ENCODE measurements at regions not wholly inside any gene's neighbourhood (a gene's known extent, or its start where the extent isn't known, plus 50 kb on each side); places are given as distances from the start of the nearest gene placed in this dataset.

GRCh38 chr2:144201126-144201525 is 318.8 kb downstream of the ZEB2 start:
- Mint-ChIP-seq H3K27me3 (no peaks in the 10 kb centered on the region), H3K9me3 (peaks cover 0 to 5% (median 0%) of the 10 kb centered on the region in 3 donors), H3K27ac (peak overlapping the region in 1 of 3 donors; percentile 17), H3K4me3 (peak overlapping the region in 1 of 4 donors; percentile 28), H3K4me1 (peaks cover 2 to 7% (median 4%) of the 10 kb centered on the region in 3 donors), H3K36me3 (peaks cover 8% of the 10 kb centered on the region)

- Mint-ChIP-seq H3K4me3 (no peak overlapping the region), H3K36me3 (peaks cover 11% of the 10 kb centered on the region), H3K27ac (no peak overlapping the region)
Measured at GRCh38 chr2:144198116-144198515, 321.8 kb downstream of the ZEB2 start.

DNA sequence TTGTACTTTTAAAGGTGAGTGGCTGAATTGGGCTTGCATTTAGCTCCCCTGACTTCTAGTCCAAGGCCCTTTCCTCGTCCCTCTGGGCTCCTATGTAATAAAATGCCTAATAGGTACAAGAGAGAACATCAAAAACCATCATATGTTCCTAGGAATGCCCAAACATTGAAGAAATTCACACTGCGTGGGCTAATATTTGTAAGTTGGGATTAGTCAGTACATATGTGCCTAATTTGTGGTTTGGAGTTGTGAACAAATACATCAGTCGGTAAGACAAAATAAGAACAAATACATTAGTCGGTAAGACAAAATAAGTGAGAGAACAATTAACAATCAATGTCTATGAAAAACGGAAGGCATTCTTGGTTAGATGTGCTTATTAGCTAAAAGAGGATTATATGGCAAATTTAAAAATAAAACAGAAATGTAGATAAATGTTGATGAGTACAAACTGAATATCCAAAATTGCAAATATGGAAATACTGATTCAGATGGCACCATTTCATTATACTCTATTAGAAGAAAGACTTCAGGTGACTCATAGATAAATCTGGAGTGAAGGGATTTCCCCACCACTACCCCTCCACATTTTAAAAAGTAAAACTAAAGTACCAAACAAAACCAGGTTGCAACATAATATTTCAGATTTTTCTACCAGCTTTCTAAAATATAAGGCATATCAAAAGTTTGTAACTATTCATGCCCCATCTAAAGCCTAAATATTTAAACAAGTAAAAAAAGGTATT is 325.4 kb downstream of the ZEB2 start:
- no peaks in the 10 kb centered on the region for H3K27me3 Mint-ChIP-seq
- H3K36me3 Mint-ChIP-seq: peaks cover 7% of the 10 kb centered on the region
- peaks cover 0 to 3% (median 0%) of the 10 kb centered on the region in 3 donors for H3K9me3 Mint-ChIP-seq
- peaks cover 0 to 4% (median 0%) of the 10 kb centered on the region in 3 donors for H3K4me1 Mint-ChIP-seq
- H3K27ac Mint-ChIP-seq: no peak overlapping the region
- H3K4me3 Mint-ChIP-seq: no peak overlapping the region

More at GRCh38 chr2:144198116-144198515, 321.8 kb downstream of the ZEB2 start:
- H3K4me1 Mint-ChIP-seq: peaks cover 0 to 7% (median 1%) of the 10 kb centered on the region in 3 donors
- peaks cover 0 to 3% (median 0%) of the 10 kb centered on the region in 3 donors for H3K9me3 Mint-ChIP-seq
- H3K27me3 Mint-ChIP-seq: no peaks in the 10 kb centered on the region

DNA sequence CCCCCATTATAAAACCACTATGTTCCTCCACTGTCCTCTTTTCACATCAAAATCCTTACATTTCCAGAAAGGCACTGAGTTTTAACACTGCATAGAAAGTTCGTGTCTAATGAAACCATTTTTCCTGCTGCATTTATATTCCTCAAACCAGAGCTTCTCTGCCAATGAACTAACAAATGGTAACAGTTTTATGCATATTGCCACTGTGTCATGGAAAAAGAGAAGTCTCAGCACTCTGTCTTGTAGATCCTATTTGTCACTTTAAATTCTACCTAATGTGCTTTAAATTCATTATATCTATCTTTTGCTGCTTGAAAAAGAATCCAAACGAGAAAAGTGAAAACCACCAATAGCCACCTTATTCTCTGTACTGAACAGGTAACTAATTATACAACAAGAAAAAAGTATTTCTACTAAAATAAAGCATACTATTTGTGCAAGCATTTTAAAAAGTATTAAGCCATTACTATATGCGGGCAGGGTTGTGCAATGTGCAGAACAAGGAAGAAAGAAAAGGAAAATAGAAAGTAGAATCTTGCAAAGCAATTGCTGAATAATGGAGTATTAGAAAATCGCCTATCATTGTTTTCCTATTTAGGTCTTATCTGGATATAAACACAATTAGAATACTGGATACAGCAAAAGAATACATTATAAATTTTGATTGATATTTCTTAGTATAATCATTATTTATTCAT is 328.9 kb downstream of the ZEB2 start:
- H3K27me3 Mint-ChIP-seq: no peaks in the 10 kb centered on the region
- peaks cover 2 to 6% (median 3%) of the 10 kb centered on the region in 3 donors for H3K4me1 Mint-ChIP-seq
- H3K4me3 Mint-ChIP-seq: no peak overlapping the region
- no peaks in the 10 kb centered on the region for H3K9me3 Mint-ChIP-seq
- no peak overlapping the region for H3K27ac Mint-ChIP-seq
- peaks cover 4% of the 10 kb centered on the region for H3K36me3 Mint-ChIP-seq

GRCh38 chr2:144183727-144184126 is 336.2 kb downstream of the ZEB2 start:
- peak overlapping the region in 2 of 3 donors; percentile 2 to 9 for H3K27ac Mint-ChIP-seq
- H3K4me1 Mint-ChIP-seq: peaks cover 12 to 24% (median 16%) of the 10 kb centered on the region in 3 donors
- no peaks in the 10 kb centered on the region for H3K9me3 Mint-ChIP-seq
- H3K4me3 Mint-ChIP-seq: peak overlapping the region; percentile 2 to 80 (median 74)
- H3K36me3 Mint-ChIP-seq: peaks cover 1% of the 10 kb centered on the region
- H3K27me3 Mint-ChIP-seq: peaks cover 5% of the 10 kb centered on the region

DNA sequence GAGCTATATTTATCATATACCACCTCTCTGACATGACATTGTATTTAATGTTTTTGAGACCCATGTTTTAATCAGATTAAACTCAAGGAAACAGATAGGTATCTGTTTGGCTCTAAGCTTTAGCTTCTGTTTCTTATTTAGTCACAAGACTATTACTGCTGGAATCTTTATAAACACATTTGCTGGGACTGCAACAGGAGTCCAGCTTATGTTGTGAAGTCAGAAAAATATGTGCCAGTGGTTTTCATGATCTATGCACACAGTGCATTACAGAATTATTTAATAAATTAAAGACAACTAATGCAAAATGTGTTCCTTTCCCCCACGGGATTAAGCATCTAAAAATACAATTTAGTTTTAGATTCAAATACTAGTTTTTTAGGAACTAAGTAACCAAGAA is 338.9 kb downstream of the ZEB2 start:
- H3K36me3 Mint-ChIP-seq: peaks cover 12% of the 10 kb centered on the region
- H3K27ac Mint-ChIP-seq: no peak overlapping the region
- H3K4me3 Mint-ChIP-seq: no peak overlapping the region
- peaks cover 10 to 20% (median 12%) of the 10 kb centered on the region in 3 donors for H3K4me1 Mint-ChIP-seq
- peaks cover 5% of the 10 kb centered on the region for H3K27me3 Mint-ChIP-seq
- peaks cover 0 to 3% (median 3%) of the 10 kb centered on the region in 3 donors for H3K9me3 Mint-ChIP-seq

DNA sequence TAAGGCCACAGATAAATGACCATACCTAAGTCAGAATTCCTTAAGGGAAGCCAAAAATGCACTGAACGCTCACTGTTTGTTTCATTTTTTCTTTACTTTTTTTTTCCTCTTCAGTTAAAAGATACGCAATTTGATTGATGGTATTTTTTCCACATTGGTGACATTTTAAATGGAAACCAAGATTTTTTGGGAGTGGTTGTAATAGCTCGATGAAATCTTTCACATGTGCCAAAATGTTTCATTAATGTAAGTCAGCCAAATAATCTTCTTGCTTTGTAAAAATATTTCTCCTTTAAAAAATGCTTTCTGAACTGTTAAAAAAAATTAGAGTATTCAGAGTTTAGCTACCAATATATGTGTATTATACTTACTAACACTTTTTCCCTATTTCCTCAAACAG is 339.8 kb downstream of the ZEB2 start:
- H3K36me3 Mint-ChIP-seq: peaks cover 12% of the 10 kb centered on the region
- H3K27ac Mint-ChIP-seq: no peak overlapping the region
- peaks cover 8 to 13% (median 12%) of the 10 kb centered on the region in 3 donors for H3K4me1 Mint-ChIP-seq
- H3K27me3 Mint-ChIP-seq: peaks cover 5% of the 10 kb centered on the region
- peaks cover 0 to 3% (median 3%) of the 10 kb centered on the region in 3 donors for H3K9me3 Mint-ChIP-seq
- H3K4me3 Mint-ChIP-seq: no peak overlapping the region

DNA sequence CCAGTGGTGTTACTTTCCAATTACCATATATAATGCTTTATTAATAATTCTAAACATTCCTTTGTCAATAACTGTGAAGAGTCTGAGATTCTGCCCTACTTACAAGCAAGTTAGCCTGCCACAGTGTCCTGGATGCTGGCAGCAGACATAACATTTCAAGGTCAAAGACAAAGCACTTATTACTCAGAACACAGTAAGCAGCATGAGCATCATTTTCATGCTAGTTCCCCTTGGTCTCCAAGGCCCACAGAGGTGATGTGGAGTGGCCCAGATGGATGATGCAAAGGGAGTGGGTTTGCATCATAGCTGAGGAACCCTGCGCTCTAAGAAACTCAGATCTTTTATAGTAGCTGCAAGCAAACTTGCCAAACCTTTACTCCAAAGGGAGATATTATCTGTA is 349.7 kb downstream of the ZEB2 start:
- H3K27me3 Mint-ChIP-seq: no peaks in the 10 kb centered on the region
- no peak overlapping the region for H3K4me3 Mint-ChIP-seq
- H3K27ac Mint-ChIP-seq: no peak overlapping the region
- H3K4me1 Mint-ChIP-seq: peaks cover 0 to 3% (median 0%) of the 10 kb centered on the region in 3 donors
- H3K9me3 Mint-ChIP-seq: peaks cover 0 to 5% (median 4%) of the 10 kb centered on the region in 3 donors
- H3K36me3 Mint-ChIP-seq: peaks cover 7% of the 10 kb centered on the region

- Mint-ChIP-seq H3K9me3 (no peaks in the 10 kb centered on the region), H3K4me3 (no peak overlapping the region), H3K4me1 (peaks cover 0 to 4% (median 0%) of the 10 kb centered on the region in 3 donors), H3K36me3 (no peaks in the 10 kb centered on the region), H3K27me3 (no peaks in the 10 kb centered on the region), H3K27ac (no peak overlapping the region)
Measured at GRCh38 chr2:144166743-144167142, 353.2 kb downstream of the ZEB2 start.

DNA sequence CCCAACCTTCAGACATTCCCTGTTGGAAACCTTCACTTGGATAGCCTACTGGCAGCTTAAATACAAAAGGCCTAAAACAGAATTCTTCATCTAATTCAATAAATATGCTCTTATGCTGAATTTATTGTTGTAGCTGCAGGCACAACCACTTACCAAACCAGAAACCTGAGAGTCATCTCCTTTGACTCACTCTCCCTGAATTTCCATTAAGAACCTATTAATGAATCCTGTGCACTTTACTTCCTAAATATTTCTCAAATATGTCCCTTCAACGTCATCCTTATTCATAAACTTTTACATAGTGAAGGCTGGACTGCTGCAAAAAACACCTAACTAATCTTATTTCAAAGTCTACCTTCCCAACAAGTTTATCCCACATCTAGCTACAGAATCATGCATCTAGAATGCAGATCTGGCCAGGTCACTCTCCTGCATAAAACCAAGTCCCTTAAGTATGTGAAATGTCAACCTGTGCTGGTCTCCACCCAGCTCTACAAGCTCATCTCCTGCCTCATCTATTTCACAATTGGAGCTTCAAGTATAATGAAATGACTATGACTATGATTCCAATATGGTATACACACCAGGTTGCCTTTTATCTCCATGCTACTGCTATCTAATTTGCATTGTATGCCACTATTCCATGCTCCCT is 354.2 kb downstream of the ZEB2 start:
- peaks cover 0 to 4% (median 0%) of the 10 kb centered on the region in 3 donors for H3K4me1 Mint-ChIP-seq
- no peaks in the 10 kb centered on the region for H3K9me3 Mint-ChIP-seq
- no peaks in the 10 kb centered on the region for H3K27me3 Mint-ChIP-seq
- H3K27ac Mint-ChIP-seq: no peak overlapping the region
- H3K4me3 Mint-ChIP-seq: no peak overlapping the region
- H3K36me3 Mint-ChIP-seq: no peaks in the 10 kb centered on the region

DNA sequence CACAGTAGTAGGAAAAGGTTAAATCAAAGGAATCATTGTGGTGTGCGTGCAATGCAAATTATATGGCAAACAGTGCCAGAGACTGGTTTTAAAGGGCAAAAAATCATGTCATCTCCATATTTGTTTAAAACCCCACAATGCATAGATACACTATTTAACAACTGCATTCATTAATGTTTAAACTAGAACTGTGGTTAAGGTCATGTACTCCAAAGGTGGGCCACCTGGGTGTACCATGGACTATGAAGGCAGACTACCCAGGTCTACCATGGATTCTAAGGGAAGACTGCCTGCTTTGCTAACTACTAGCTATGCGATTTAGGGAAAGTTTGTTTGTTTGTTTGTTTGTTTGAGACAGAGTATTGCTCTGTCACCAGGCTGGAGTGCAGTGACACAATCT is 356.3 kb downstream of the ZEB2 start:
- Mint-ChIP-seq H3K4me3 (no peak overlapping the region), H3K9me3 (no peaks in the 10 kb centered on the region), H3K36me3 (no peaks in the 10 kb centered on the region), H3K27ac (no peak overlapping the region), H3K4me1 (peaks cover 0 to 4% (median 0%) of the 10 kb centered on the region in 3 donors), H3K27me3 (no peaks in the 10 kb centered on the region)

- H3K4me3 Mint-ChIP-seq: no peak overlapping the region
- H3K9me3 Mint-ChIP-seq: no peaks in the 10 kb centered on the region
- peaks cover 0 to 4% (median 0%) of the 10 kb centered on the region in 3 donors for H3K4me1 Mint-ChIP-seq
- no peaks in the 10 kb centered on the region for H3K36me3 Mint-ChIP-seq
- H3K27ac Mint-ChIP-seq: no peak overlapping the region
- no peaks in the 10 kb centered on the region for H3K27me3 Mint-ChIP-seq
Measured at GRCh38 chr2:144162652-144163051, 357.3 kb downstream of the ZEB2 start.

GRCh38 chr2:144161061-144161460 is 358.9 kb downstream of the ZEB2 start:
- H3K27me3 Mint-ChIP-seq: no peaks in the 10 kb centered on the region
- H3K36me3 Mint-ChIP-seq: peaks cover 2% of the 10 kb centered on the region
- H3K4me1 Mint-ChIP-seq: peaks cover 0 to 4% (median 0%) of the 10 kb centered on the region in 3 donors
- H3K9me3 Mint-ChIP-seq: no peaks in the 10 kb centered on the region
- H3K4me3 Mint-ChIP-seq: no peak overlapping the region
- H3K27ac Mint-ChIP-seq: no peak overlapping the region

GRCh38 chr2:144159240-144159639 is 360.7 kb downstream of the ZEB2 start:
- Mint-ChIP-seq H3K4me1 (peaks cover 0 to 4% (median 0%) of the 10 kb centered on the region in 3 donors), H3K27ac (no peak overlapping the region)

DNA sequence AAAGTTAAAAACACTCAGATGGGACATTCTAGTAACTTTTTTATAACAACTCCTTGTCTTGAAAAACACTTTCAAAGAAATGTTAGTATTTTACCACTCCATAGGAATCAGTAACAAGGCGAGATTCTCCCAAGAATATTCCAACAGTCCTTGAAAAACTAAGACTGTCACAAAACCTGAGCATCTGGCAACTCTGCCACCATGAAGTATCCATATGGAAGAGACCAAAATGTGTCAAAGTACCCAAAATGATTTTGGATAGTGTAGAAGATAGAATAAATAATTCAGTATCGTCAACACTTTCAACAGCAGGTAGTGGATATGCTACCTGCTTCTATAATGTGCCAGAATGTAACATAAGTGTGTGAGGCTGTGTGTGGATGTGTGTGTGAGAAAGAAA is 361.8 kb downstream of the ZEB2 start:
- peaks cover 0 to 4% (median 0%) of the 10 kb centered on the region in 3 donors for H3K4me1 Mint-ChIP-seq
- H3K4me3 Mint-ChIP-seq: no peak overlapping the region
- no peaks in the 10 kb centered on the region for H3K9me3 Mint-ChIP-seq
- no peak overlapping the region for H3K27ac Mint-ChIP-seq
- peaks cover 3% of the 10 kb centered on the region for H3K36me3 Mint-ChIP-seq
- H3K27me3 Mint-ChIP-seq: no peaks in the 10 kb centered on the region

More at GRCh38 chr2:144159240-144159639, 360.7 kb downstream of the ZEB2 start:
- Mint-ChIP-seq H3K36me3 (peaks cover 3% of the 10 kb centered on the region), H3K27me3 (no peaks in the 10 kb centered on the region), H3K9me3 (no peaks in the 10 kb centered on the region), H3K4me3 (no peak overlapping the region)
